OCI-M1 (cell line): ENCODE measurements at regions not wholly inside any gene's neighbourhood (a gene's known extent, or its start where the extent isn't known, plus 50 kb on each side); places are given as distances from the start of the nearest gene placed in this dataset.
"Not testable (repeated sequence)": the region's sequence is repeated elsewhere in the genome, so short reads cannot be mapped to it uniquely, and the experiment has no call there.

Experiments used
- DNase-seq: peaks from one replicate; lab custom pipeline; 2025; lab: John Stamatoyannopoulos, UW

DNA sequence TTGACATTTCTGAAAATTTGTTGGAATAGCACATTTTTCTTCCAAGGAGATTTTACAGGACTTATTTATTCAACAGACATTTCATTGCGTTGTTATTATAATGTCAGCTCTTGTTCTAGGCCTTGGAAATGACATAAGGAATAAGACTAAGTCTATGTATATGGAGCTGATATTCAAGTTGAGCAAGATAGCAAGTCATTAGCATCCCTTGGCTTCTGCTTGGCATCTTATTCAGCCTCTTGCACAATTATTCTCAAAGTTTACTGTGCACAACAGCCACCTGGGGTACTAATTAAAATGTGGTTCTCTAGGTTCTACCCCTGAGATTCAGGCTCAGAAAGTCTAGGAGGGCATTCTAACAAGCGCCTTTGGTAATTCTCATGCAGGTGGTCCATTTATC lies 304.8 kb upstream of the DDI1 start:
- DNase-seq: no peak

GRCh38 chr11:103733889-103734288 lies 302.6 kb upstream of the DDI1 start:
- DNase-seq: no peak

GRCh38 chr11:103735497-103736032 lies 300.9 kb upstream of the DDI1 start:
- no peak for DNase-seq

DNA sequence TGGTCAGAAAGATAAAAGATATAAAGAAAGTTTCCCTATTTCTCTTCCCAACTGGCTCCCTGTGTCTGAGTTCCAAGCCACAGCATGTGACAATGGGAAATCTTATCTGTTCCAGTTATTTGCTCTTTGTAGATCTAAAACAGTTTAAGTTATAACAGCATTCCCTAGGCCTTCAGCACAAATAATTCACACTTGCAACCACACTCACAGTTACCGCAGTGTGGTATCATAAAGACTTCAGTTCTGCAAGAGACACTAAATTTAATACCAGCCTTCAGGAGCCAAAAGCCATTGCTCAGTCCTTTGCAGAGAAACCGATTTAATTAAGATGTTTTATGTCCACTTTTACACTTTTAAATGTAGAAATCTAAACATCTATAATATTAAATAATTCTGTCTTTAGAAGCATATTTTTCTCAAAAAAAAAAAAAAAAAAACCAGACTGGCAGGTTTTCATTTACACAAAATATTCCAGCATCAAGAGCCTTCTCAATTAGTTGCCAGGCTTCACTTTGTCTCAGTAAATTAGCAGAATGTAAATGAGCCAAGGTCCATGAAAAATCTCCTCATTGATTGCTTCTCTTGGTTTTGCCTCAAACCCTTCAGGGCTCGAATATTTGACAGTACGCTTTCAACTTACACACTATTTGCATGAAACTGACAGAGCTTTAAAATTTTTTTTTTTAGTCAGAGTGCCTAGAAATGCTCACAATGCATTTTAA lies 300.0 kb upstream of the DDI1 start:
- DNase-seq: no peak

- no peak for DNase-seq
Measured at GRCh38 chr11:103737037-103737622, 299.3 kb upstream of the DDI1 start.

DNA sequence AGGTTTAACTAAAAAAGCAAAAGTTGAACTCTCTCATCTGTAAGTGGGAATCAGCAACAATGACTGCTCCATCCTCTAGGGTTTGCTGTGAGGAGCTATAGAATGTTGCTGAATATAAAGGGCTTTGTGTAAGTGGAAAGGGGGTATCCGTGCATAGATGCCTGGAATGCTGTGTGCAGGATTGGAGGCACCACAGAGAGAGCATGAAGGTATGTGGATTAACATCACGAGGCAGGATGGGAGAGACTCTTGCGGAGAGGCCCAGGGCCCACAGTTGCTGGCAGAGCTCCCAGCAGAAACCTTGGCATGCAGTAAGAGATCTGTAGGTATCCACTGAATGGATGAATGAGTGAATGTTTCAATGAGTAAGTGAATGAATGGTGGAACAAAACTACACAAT lies 298.7 kb upstream of the DDI1 start:
- no peak for DNase-seq

DNA sequence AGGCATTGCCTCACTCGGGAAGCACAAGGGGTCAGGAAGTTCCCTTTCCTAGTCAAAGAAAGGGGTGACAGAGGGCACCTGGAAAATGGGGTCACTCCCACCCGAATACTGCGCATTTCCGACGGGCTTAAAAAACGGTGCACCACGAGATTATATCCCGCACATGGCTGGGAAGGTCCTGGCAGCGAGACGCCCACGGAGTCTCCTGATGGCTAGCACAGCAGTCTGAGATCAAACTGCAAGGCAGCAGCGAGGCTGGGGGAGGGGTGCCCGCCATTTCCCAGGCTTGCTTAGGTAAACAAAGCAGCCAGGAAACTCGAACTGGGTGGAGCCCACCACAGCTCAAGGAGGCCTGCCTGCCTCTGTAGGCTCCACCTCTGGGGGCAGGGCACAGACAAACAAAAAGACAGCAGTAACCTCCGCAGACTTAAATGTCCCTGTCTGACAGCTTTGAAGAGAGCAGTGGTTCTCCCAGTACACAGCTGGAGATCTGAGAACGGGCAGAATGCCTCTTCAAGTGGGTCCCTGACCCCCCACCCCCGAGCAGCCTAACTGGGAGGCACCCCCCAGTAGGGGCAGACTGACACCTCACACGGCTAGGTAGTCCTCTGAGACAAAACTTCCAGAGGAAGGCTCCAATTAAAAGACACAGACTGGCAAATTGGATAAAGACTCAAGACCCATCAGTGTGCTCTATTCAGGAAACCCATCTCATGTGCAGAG lies 297.2 kb upstream of the DDI1 start:
- DNase-seq: not testable (repeated sequence)

- no peak for DNase-seq
Measured at GRCh38 chr11:103744496-103745153, 291.8 kb upstream of the DDI1 start.

DNA sequence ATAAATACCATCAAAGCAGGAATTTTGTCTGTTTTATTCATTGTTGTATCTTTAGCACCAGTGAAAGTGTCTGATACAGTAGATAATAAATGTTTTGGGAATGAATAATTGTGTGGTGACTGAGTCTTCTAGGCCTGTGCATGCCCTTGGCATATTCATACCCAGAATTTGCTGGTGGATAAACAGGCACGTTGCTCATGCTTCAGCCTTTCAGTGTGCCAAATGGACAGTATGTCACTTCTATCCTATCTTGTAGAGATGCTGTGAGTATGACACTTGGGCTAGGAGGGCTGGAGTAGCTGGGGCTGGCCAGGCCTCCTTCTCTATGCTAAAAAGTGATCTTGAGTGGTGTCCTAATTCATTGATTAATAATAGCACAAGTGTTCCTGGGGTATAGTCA lies 287.3 kb upstream of the DDI1 start:
- DNase-seq: no peak

DNA sequence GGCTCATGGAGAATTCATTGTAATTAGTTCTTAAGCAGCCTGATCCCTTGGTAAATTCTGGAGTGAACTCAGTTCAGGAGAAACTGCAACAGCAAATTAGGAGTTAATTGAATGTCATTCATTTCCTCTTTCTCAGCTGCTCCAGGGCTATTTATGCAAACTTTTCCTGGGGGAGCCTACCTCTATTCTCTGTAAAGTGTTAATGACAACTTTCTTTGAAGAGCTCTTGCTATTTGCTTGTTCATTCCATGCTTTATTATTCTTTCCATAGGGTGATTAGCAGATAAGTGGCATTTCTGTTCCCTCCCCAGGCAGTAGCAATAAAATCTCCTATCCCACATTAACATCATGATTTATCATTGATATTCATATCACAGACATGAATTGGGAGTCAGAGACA lies 267.6 kb upstream of the DDI1 start:
- no peak for DNase-seq

DNA sequence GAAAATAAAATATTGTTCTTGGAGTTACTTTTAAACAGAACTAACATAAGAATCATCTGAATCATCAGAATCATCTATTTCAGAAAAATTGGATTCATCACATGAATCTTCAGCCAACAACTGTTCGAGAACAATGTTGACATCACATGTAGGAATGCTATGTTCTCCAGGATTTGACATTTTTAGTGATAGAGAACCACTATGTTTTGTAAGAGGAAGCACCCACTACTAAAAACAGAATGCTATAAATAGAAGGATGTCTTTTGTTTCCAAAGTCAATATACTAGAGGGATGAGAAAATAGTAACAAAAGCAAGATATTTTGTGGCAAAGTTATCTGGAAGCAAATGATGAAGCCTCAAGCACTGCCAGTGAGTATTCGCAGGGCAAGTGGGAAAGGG lies 263.4 kb upstream of the DDI1 start:
- DNase-seq: no peak

GRCh38 chr11:103773537-103773936 lies 262.9 kb upstream of the DDI1 start:
- DNase-seq: no peak

DNA sequence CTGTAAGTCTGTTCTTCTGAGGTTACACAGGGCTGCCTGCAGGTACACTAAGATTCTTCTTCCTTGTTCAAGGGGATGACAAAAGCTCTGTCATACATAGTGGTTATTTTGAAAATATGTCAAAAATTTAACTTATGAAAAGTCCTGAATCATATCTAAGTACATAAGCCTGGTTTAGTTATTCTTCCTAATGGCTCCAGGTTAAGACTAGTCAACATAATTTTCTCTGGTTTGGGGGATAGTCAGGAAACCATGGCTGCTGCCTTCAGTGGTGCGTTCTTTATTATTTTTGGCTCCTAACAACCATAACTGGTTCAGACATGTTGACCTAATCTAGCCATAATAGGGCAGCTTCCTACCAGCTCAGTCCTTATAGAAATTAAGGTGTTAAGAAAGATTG lies 257.4 kb upstream of the DDI1 start:
- DNase-seq: no peak

DNA sequence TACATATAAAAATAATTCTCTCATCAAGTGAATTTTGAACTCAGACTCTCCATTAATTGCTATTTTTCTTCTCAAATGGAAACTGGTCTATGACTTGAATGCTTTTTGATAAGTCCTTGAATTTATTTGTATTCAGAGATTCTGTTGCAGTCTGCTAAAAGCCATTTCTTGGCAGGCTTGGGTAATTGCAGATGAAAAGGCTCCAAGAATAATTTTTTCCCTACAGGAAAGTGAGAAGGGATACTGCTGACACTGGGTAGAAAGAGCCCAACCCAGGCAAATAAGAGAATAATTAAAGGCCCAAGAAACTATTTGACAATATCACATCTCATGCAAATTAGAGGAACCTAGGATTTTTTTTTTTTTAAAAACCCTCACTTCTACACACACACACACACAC lies 246.5 kb upstream of the DDI1 start:
- no peak for DNase-seq

GRCh38 chr11:103792981-103793468 lies 243.4 kb upstream of the DDI1 start:
- DNase-seq: peak; percentile 6

- DNase-seq: peak; percentile 16
Measured at GRCh38 chr11:103794262-103794661, 242.2 kb upstream of the DDI1 start.

DNA sequence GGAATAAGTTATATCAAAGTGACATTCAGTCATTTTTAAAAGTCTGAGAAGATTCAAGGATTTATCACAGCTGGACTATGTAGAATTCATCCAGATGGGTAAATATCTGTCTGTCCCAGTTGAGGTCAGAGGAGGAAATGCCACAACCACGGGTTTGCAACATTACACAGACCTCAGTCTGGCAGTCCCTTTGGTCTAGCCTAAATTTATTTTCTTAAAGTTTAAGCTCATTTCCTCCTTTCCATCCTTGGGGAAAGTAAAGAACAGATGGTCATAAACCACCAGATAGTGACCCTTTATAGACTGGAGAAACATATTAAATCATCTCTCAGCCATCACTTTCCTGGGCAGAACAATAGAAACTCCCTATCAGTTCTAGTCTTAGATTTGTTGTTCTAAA lies 238.4 kb upstream of the DDI1 start:
- peak; percentile 56 for DNase-seq

DNA sequence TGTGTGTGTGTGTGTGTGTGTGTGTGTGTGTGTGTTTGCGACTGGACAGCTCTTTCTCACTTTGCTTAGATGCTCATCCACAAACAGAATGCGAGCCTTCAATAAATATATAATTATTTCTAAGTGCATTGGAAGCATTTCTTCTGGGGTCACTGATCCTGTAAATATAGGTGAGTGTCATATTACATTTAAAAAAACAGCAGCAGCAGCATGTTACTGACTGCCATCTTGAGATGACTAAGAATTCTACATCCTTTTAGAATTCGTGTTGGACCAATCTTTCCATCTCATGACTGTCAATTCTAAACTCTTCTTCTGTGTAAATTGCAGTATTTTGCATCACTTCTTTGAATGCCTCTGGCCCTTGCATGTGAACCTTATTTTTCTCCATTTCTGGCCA lies 238.0 kb upstream of the DDI1 start:
- peak; percentile 9 for DNase-seq

DNA sequence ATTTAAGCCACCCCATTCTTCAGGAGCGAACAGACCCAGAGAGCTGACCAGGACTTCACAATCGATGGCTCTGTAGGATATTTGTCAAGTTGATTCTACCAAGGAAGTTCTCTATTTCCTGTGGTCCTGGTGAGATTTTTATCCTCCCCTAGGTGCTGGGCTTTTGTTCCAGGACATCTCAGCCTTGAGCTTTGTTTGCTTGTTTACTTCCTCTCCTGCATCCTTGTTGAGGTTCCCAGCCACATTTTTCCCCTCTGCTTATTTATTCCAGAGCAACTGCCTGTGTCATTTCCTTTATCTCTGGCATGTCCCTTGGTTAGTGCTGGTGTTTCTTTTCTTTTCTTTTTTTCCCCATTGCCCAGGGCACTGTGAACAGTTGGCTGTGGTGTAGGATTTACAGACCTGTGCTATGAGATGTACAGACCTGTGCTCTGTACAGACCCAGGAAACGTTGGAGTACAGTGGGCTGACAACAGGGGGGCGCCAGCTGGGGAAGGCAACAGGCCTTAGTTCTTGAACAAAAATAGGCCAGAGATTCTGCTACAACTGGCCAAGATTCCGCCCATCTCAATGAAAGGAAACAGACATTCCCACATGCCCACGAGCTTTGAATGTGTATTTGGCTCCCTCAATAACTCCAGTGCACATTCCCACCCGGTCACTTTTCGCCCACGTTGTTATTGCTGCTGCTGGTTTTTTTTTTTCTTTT lies 235.9 kb upstream of the DDI1 start:
- DNase-seq: no peak

DNA sequence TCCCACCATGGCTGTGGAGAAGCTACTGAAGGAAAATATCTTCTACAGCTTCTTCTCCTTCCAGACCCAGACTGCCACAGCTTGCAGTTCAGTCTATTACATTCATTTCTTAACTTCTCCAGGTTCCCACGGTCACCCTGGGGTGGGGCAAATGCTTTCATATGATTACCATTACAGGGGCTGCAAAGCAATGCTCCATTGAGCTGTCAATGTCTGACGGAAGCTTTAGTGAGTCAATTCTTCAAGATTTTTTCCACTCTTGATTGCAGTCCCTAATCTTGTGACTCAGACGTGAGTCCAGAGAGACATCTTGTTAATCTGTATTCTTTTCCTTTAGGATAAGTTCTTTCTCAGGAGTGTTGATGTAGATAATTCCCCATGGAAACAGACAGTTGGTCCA lies 233.4 kb upstream of the DDI1 start:
- no peak for DNase-seq

DNA sequence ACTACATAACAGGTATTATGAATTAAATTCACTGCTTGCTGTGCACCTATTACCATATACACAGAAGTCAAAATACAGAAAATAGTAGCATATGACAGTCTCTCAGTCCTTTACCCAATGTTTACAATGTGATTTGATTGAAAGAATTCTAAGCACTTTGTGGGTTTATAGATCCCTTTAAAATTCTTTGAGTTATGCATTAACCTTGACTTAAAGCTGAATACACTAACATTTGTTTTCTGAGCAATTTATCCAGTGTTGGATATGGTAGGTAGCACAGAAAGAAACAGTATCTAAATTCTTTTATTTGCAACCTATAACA lies 230.8 kb upstream of the DDI1 start:
- no peak for DNase-seq
